Testis (tissue), 2 donors: ENCODE measurements at regions not wholly inside any gene's neighbourhood (a gene's known extent, or its start where the extent isn't known, plus 50 kb on each side); places are given as distances from the start of the nearest gene placed in this dataset.

ENCODE experiments used
- DNase-seq: peaks from one replicate; pipeline ENCODE4 v3.0.0-alpha.2; 2019
- H3K27ac ChIP-seq, 2 donors: fragments of 200-600 bp; sonication (generic); one replicate each; pipeline ENCODE4 v1.5.1; 2019
- H3K27me3 ChIP-seq: fragments of 200-600 bp; sonication (generic); one replicate; pipeline ENCODE4 v1.5.1; 2019
- H3K36me3 ChIP-seq: fragments of 200-600 bp; sonication (generic); one replicate; pipeline ENCODE4 v1.5.1; 2017; ENCODE audit warnings: low read depth; ENCODE audit errors: missing control alignments
- H3K4me1 ChIP-seq: fragments of 200-600 bp; sonication (generic); one replicate; pipeline ENCODE4 v1.5.1; 2019
- H3K4me3 ChIP-seq, 2 donors: fragments of 200-600 bp; sonication (generic); one replicate each; pipeline ENCODE4 v1.5.1; 2017 to 2019
- H3K9me3 ChIP-seq: fragments of 200-600 bp; sonication (generic); one replicate; pipeline ENCODE4 v1.5.1; 2017
- CTCF ChIP-seq, 3 experiments: fragments of 450-650 bp in 2 of 3; fragments of 200-600 bp in 1 of 3; sonication (generic) in 1 of 3; IDR thresholded peaks; one replicate each; pipeline ENCODE4 v1.5.1; 2016 to 2019; ENCODE audit warnings: antibody characterized with exemption in 3 of 3, mild to moderate bottlenecking in 2 of 3, moderate library complexity in 1 of 3
- POLR2A ChIP-seq: fragments of 450-650 bp; IDR thresholded peaks from one replicate; pipeline ENCODE4 v1.6.1; 2017; ENCODE audit warnings: antibody characterized with exemption, mild to moderate bottlenecking, moderate library complexity
- WGBS, 2 donors: methylation state at CpG; one replicate each; pipeline ENCODE4 v1.1.5; 2018; 5-methylcytosine and 5-hydroxymethylcytosine counted together
- intact Hi-C: fragments of 100-400 bp; cut with DNase I; formaldehyde crosslinking; loops from one replicate; pipeline ENCODE4 v1.15.1; 2023; ENCODE audit warnings: low total_unique reads

- no peaks in the 10 kb centered on the region for H3K27me3 ChIP-seq
- no peaks in the 10 kb centered on the region for H3K9me3 ChIP-seq
- no peaks in the 10 kb centered on the region for H3K4me1 ChIP-seq
- no peak for DNase-seq
- H3K4me3 ChIP-seq, result no peak overlapping the region
- TF ChIP-seq CTCF (IDR thresholded peaks at IDR 0.05), result no peak
- intact Hi-C loops, result no loop called here
- no peak overlapping the region for H3K27ac ChIP-seq
- no peaks in the 10 kb centered on the region for H3K36me3 ChIP-seq
- 31 to 66% methylated on average over 10 to 13 of the region's 13 CpGs for WGBS, 2 donors
Observed at GRCh38 chrX:136933611-136934145, 53.2 kb upstream of the RBMX start.

GRCh38 chrX:136931661-136932060 lies 51.1 kb upstream of the RBMX start:
- no peaks in the 10 kb centered on the region for H3K9me3 ChIP-seq
- TF ChIP-seq POLR2A (no peak), CTCF (IDR thresholded peaks at IDR 0.05) (no peak)
- no peak overlapping the region for H3K4me3 ChIP-seq
- intact Hi-C loops, result no loop called here
- H3K4me1 ChIP-seq, result no peaks in the 10 kb centered on the region
- H3K27ac ChIP-seq, result no peak overlapping the region
- no peaks in the 10 kb centered on the region for H3K27me3 ChIP-seq
- no peak for DNase-seq
- H3K36me3 ChIP-seq, result no peaks in the 10 kb centered on the region
- 52 to 62% methylated on average over 6 of the region's 6 CpGs for WGBS, 2 donors
